Epithelial cell of esophagus (primary cell): ENCODE measurements at regions not wholly inside any gene's neighbourhood (a gene's known extent, or its start where the extent isn't known, plus 50 kb on each side); places are given as distances from the start of the nearest gene placed in this dataset.

ENCODE experiments used
- DNase-seq: peaks from one replicate; pipeline ENCODE4 v3.0.0; 2010; ENCODE audit warnings: low read depth
- H3K4me3 ChIP-seq: 2 replicates; pipeline ENCODE4 v1.5.1; 2011; ENCODE audit warnings: mild to moderate bottlenecking, low read length, control low read depth
- CTCF ChIP-seq: IDR thresholded peaks from 2 replicates; pipeline ENCODE4 v1.5.1; 2011; ENCODE audit warnings: low read depth, mild to moderate bottlenecking, low read length, control low read depth, inconsistent platforms; ENCODE audit not compliant: insufficient read depth; ENCODE audit errors: missing control alignments

- no peak for TF ChIP-seq CTCF
- no peak overlapping the region for H3K4me3 ChIP-seq
- no peak for DNase-seq
Measured at GRCh38 chr21:35819134-35819533, 241.2 kb downstream of the SETD4 start.

GRCh38 chr21:35818597-35818996 is 241.7 kb downstream of the SETD4 start:
- no peak for DNase-seq
- no peak for TF ChIP-seq CTCF
- H3K4me3 ChIP-seq: no peak overlapping the region

GRCh38 chr21:35814858-35815619 is 245.3 kb downstream of the SETD4 start:
- peak; percentile 41 for DNase-seq
- no peak for TF ChIP-seq CTCF
- no peak overlapping the region for H3K4me3 ChIP-seq

- TF ChIP-seq CTCF: no peak
- DNase-seq: no peak
- no peak overlapping the region for H3K4me3 ChIP-seq
Measured at GRCh38 chr21:35812679-35813078, 247.6 kb downstream of the SETD4 start.

- H3K4me3 ChIP-seq: no peak overlapping the region
- no peak for DNase-seq
- no peak for TF ChIP-seq CTCF
Measured at GRCh38 chr21:35811191-35811806, 249.0 kb downstream of the SETD4 start.

DNA sequence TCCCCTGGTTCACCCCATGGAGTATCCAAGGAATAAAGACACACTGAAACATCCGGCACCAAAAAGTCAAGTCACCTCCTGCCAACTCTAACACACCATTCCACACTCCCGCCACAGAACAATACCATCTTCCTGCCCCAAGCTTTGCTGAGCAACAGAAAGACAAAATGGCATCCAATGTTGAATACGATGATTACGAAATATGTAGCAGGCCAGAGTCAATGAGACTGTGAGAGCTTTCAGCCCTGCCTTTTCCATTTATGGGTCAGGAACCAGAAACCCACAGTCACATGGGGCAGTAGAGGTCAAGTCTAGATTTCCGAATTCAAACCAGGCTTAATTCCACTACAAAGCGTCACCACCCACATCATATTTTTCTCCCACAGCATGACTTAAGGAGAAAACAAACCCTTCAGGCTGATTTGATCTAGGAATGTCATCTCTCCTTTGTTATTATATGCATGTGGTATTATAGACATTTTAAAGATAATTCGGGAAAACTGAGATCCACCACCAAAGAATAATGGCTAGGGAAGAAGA is 249.8 kb downstream of the SETD4 start:
- TF ChIP-seq CTCF: no peak
- no peak overlapping the region for H3K4me3 ChIP-seq
- DNase-seq: no peak
